AG04449 (cell line): ENCODE measurements at regions not wholly inside any gene's neighbourhood (a gene's known extent, or its start where the extent isn't known, plus 50 kb on each side); places are given as distances from the start of the nearest gene placed in this dataset.
"Not testable (repeated sequence)": the region's sequence is repeated elsewhere in the genome, so short reads cannot be mapped to it uniquely, and the experiment has no call there.

Experiments
- CTCF ChIA-PET: fragments of 350-600 bp; formaldehyde crosslinking; extraction: SDS; loops from one replicate; lab custom pipeline; 2021; ENCODE audit warnings: antibody characterized with exemption; lab: Yijun Ruan, JAX
- POLR2A ChIA-PET: fragments of 400-600, 350-600 bp; formaldehyde crosslinking; extraction: SDS; loops from one replicate; lab custom pipeline; 2020; ENCODE audit warnings: antibody characterized with exemption, inconsistent platforms; lab: Yijun Ruan, JAX
- DNase-seq: peaks from one replicate; pipeline ENCODE4 v3.0.0-alpha.2; 2010; ENCODE audit warnings: low read depth, low spot score
- H3K4me3 ChIP-seq: 2 replicates; pipeline ENCODE4 v1.5.1; 2011; ENCODE audit warnings: low read depth, mild to moderate bottlenecking, control low read depth, low read length
- CTCF ChIP-seq: IDR thresholded peaks from one replicate; pipeline ENCODE4 v1.5.1; 2011; ENCODE audit warnings: mild to moderate bottlenecking, moderate library complexity, low read length, control low read depth, inconsistent platforms; ENCODE audit not compliant: insufficient read depth; ENCODE audit errors: missing control alignments

GRCh38 chr3:56938530-56938929 lies 121.9 kb upstream of the SPATA12 start:
- no peak for TF ChIP-seq CTCF
- DNase-seq = no peak
- ChIA-PET CTCF (no interaction called here), POLR2A (no interaction called here)
- H3K4me3 ChIP-seq = no peak overlapping the region

DNA sequence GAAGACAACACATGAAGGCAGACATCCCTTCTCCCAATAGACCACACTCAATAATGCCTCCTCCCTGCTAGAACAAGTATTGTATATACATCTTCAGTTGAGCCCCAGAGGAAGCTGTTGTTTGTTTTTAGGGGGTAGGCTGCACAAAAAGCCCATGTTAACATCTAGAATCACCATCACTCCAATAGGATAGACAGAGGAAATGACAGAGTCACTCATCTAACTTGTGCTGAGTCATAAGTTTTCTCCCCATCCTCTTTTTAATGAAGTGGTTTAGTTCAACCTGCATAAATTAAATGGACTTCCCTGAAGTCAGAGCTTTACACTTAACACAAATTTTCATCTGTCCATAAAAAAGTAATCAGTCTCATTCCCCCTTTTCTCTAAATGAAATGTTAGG lies 122.9 kb upstream of the SPATA12 start:
- TF ChIP-seq CTCF = no peak
- CTCF ChIA-PET = no interaction called here

GRCh38 chr3:56935811-56936210 lies 124.7 kb upstream of the SPATA12 start:
- ChIA-PET POLR2A (no interaction called here), CTCF (no interaction called here)
- no peak overlapping the region for H3K4me3 ChIP-seq
- DNase-seq = no peak
- no peak for TF ChIP-seq CTCF

More for the DNA sequence above, 122.9 kb upstream of the SPATA12 start:
- POLR2A ChIA-PET = no interaction called here
- H3K4me3 ChIP-seq = no peak overlapping the region
- DNase-seq = no peak

DNA sequence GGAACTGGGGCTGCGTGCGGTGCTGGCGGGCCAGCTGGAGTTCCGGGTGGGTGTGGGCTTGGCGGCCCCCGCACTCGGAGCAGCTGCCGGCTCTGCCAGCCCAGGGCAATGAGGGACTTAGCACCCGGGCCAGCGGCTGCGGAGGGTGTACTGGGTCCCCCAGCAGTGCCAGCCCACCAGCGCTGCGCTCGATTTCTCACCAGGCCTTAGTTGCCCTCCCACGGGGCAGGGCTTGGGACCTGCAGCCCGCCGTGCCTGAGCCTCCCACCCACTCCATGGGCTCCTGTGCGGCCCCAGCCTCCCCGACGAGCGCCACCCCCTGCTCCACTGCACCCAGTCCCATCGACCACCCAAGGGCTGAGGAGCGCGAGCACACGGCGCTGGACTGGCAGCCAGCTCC lies 126.0 kb upstream of the SPATA12 start:
- POLR2A ChIA-PET, CTCF ChIA-PET, DNase-seq, H3K4me3 ChIP-seq: not testable (repeated sequence)

- ChIA-PET CTCF (no interaction called here), POLR2A (no interaction called here)
- no peak for TF ChIP-seq CTCF
- no peak for DNase-seq
- H3K4me3 ChIP-seq = no peak overlapping the region
These were observed 126.7 kb upstream of the SPATA12 start for GRCh38 chr3:56933803-56934202.

GRCh38 chr3:56932866-56933265 lies 127.6 kb upstream of the SPATA12 start:
- POLR2A ChIA-PET = no interaction called here
- DNase-seq = no peak
- CTCF ChIA-PET = no interaction called here

DNA sequence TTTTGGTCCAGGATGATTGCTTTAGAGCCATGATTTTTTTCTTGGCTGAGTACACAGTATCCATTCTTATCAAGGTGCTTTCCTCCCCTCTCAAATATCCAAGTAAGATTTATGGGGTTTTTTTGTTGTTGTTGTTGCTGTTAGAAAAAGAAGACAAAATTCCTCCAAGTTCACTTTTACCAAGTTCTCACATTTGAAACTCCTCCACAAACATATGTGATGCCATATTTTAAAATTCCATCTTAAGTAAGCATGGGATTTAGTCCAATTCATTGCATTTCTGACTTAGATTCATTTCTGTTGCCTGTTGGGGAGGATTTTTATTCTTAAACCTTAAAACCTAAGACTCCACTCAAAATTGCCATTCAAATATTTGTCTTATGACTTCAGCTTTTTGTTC lies 128.6 kb upstream of the SPATA12 start:
- CTCF ChIA-PET = no interaction called here
- no peak overlapping the region for H3K4me3 ChIP-seq
- no peak for DNase-seq
- TF ChIP-seq CTCF = no peak
- POLR2A ChIA-PET = no interaction called here

More at GRCh38 chr3:56932866-56933265, 127.6 kb upstream of the SPATA12 start:
- no peak overlapping the region for H3K4me3 ChIP-seq
- TF ChIP-seq CTCF = no peak
